Ovary (tissue), 7 donors: ENCODE measurements at regions not wholly inside any gene's neighbourhood (a gene's known extent, or its start where the extent isn't known, plus 50 kb on each side); places are given as distances from the start of the nearest gene placed in this dataset.

Source experiments
- DNase-seq, 5 donors: peaks; one replicate each; pipeline ENCODE4 v3.0.0-alpha.2; 2019 to 2020
- H3K27ac ChIP-seq, 2 donors: fragments of 200-600 bp; one replicate each; pipeline versions ENCODE4 v1.5.1 to v1.8.0; 2019 to 2022
- H3K27me3 ChIP-seq: fragments of 200-600 bp; one replicate; pipeline ENCODE4 v1.8.0; 2022
- H3K36me3 ChIP-seq: fragments of 200-600 bp; sonication (generic); one replicate; pipeline ENCODE4 v1.5.1; 2019
- H3K4me1 ChIP-seq: one replicate; pipeline ENCODE4 v1.8.1; 2013; ENCODE audit warnings: mild to moderate bottlenecking, moderate library complexity; ENCODE audit not compliant: insufficient read depth
- H3K4me3 ChIP-seq: fragments of 200-600 bp; sonication (generic); one replicate; pipeline ENCODE4 v1.5.1; 2017
- H3K9me3 ChIP-seq, 2 donors: fragments of 200-600 bp in 1 of 2; sonication (generic) in 1 of 2; one replicate each; pipeline versions ENCODE4 v1.5.1 to v1.8.1; 2013 to 2019; ENCODE audit warnings: mild to moderate bottlenecking in 1 of 2, moderate library complexity in 1 of 2
- EP300 ChIP-seq: sonication (generic); formaldehyde crosslinking; IDR thresholded peaks from one replicate; pipeline ENCODE4 v1.6.1; 2017; ENCODE audit warnings: antibody characterized with exemption
- POLR2A ChIP-seq: fragments of 450-650 bp; IDR thresholded peaks from one replicate; pipeline ENCODE4 v1.6.1; 2017; ENCODE audit warnings: antibody characterized with exemption, mild to moderate bottlenecking, moderate library complexity
- WGBS, 3 donors: extraction: QIAGEN DNeasy Blood & Tissue Kit in 1 of 3; methylation state at CpG; one replicate each; pipeline versions ENCODE4 v1.1.5 to v1.1.7; 2013 to 2017; 5-methylcytosine and 5-hydroxymethylcytosine counted together
- intact Hi-C, 4 donors: fragments of 100-400 bp; cut with DNase I; formaldehyde crosslinking; loops; one replicate each; pipeline versions ENCODE4 v1.11.0 to v1.15.1; 2022 to 2023
- TF ChIP-seq, protein P1 (sequence below), 3 donors: fragments of 450-650 bp in 2 of 3; fragments of 200-600 bp in 1 of 3; IDR thresholded peaks; one replicate each; pipeline versions ENCODE4 v1.5.1 to v1.8.0; 2016 to 2022; ENCODE audit warnings: antibody characterized with exemption in 3 of 3, mild to moderate bottlenecking in 1 of 3
- donor health status: DM: no; HTN: no; CAD: no; lungs with moderate emphysema.
- donor health status: DM: no; HTN: no; CAD: no.
- donor health status: Bipolar disorder and iron deficiency.
- donor health status: DM: no; HTN: no; CAD: no.
- donor health status: DM: yes; HTN: yes; CAD: no.

DNA sequence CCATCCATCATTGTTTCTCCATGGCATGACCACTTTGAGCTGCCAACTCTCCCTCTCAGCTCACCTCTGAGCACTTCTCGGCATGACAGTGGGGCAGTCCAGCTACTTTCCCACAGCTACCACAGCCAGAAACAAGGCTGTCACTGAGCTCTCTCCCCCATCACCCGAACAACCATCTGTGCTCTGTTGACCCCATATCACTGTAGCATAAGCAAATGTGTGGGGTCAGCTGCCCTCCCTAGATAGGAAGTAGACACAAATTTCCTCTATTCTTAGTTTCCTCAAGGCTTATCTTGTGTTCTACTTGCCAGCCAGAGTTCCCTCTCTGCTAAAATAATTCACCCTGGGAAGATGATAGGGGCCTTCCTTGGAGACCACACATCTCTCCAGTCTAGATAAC is 82.6 kb upstream of the FUT8 start:
- intact Hi-C loops: no loop called here
- DNase-seq: no peak
- no peaks in the 10 kb centered on the region for H3K36me3 ChIP-seq
- H3K4me3 ChIP-seq: no peak overlapping the region
- TF ChIP-seq EP300: no peak
- TF ChIP-seq, protein P1, sequence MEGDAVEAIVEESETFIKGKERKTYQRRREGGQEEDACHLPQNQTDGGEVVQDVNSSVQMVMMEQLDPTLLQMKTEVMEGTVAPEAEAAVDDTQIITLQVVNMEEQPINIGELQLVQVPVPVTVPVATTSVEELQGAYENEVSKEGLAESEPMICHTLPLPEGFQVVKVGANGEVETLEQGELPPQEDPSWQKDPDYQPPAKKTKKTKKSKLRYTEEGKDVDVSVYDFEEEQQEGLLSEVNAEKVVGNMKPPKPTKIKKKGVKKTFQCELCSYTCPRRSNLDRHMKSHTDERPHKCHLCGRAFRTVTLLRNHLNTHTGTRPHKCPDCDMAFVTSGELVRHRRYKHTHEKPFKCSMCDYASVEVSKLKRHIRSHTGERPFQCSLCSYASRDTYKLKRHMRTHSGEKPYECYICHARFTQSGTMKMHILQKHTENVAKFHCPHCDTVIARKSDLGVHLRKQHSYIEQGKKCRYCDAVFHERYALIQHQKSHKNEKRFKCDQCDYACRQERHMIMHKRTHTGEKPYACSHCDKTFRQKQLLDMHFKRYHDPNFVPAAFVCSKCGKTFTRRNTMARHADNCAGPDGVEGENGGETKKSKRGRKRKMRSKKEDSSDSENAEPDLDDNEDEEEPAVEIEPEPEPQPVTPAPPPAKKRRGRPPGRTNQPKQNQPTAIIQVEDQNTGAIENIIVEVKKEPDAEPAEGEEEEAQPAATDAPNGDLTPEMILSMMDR (IDR thresholded peaks at IDR 0.05): no peak
- no peak for TF ChIP-seq POLR2A
- H3K27ac ChIP-seq: no peak overlapping the region
- no peaks in the 10 kb centered on the region for H3K9me3 ChIP-seq
- H3K4me1 ChIP-seq: peaks cover 3% of the 10 kb centered on the region
- 55 to 66% (median 61%) methylated on average over 2 of the region's 2 CpGs for WGBS, 3 donors
- no peaks in the 10 kb centered on the region for H3K27me3 ChIP-seq

- WGBS, 3 donors: 73 to 75% (median 75%) methylated on average over 1 of the region's 1 CpG
- H3K36me3 ChIP-seq: no peaks in the 10 kb centered on the region
- no peak for DNase-seq
- peaks cover 5% of the 10 kb centered on the region for H3K4me1 ChIP-seq
- TF ChIP-seq EP300 (no peak), POLR2A (no peak)
- TF ChIP-seq, protein P1 (IDR thresholded peaks at IDR 0.05): no peak
- no peak overlapping the region for H3K4me3 ChIP-seq
- H3K27me3 ChIP-seq: no peaks in the 10 kb centered on the region
- H3K9me3 ChIP-seq: no peaks in the 10 kb centered on the region
- H3K27ac ChIP-seq: no peak overlapping the region
- intact Hi-C loops: no loop called here
These were observed 82.1 kb upstream of the FUT8 start for GRCh38 chr14:65330416-65330815.

DNA sequence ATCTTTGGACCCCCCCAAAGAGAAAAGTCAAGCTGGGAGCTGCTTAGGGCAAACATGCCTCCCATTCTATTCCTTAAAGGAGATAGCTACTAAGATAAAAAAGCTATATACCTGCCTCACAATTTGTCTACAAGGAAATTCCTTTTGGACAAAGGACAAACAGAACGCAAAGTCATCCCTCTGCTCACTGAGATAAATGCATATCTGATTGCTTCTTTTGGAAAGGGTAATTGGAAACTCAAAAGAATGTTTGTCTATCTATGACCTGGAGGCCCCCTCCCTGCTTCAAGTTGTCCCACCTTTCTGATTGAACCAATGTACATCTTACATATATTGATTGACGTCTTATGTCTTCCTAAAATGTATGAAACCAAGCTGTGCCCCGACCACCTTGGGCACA is 80.9 kb upstream of the FUT8 start:
- intact Hi-C loops: no loop called here
- Histone ChIP-seq H3K27ac (no peak overlapping the region), H3K27me3 (no peaks in the 10 kb centered on the region), H3K4me3 (no peak overlapping the region), H3K36me3 (no peaks in the 10 kb centered on the region), H3K4me1 (peaks cover 7% of the 10 kb centered on the region), H3K9me3 (no peaks in the 10 kb centered on the region)
- no peak for DNase-seq
- 91 to 99% (median 96%) methylated on average over 3 of the region's 3 CpGs for WGBS, 3 donors
- TF ChIP-seq, protein P1 (IDR thresholded peaks at IDR 0.05): no peak
- TF ChIP-seq EP300: no peak
- no peak for TF ChIP-seq POLR2A

GRCh38 chr14:65332141-65332871 is 80.2 kb upstream of the FUT8 start:
- Histone ChIP-seq H3K27me3 (no peaks in the 10 kb centered on the region), H3K27ac (no peak overlapping the region), H3K4me1 (peaks cover 7% of the 10 kb centered on the region), H3K9me3 (no peaks in the 10 kb centered on the region), H3K4me3 (no peak overlapping the region), H3K36me3 (no peaks in the 10 kb centered on the region)
- WGBS, 3 donors: 88 to 96% (median 92%) methylated on average over 2 of the region's 2 CpGs
- TF ChIP-seq, protein P1 (IDR thresholded peaks at IDR 0.05): no peak
- TF ChIP-seq POLR2A (no peak), EP300 (no peak)
- intact Hi-C loops: no loop called here
- DNase-seq: no peak
